RWPE2 (cell line): ENCODE measurements at regions not wholly inside any gene's neighbourhood (a gene's known extent, or its start where the extent isn't known, plus 50 kb on each side); places are given as distances from the start of the nearest gene placed in this dataset.
"Not testable (repeated sequence)": the region's sequence is repeated elsewhere in the genome, so short reads cannot be mapped to it uniquely, and the experiment has no call there.

ENCODE experiments used
- ATAC-seq: fragments of 200-7000 bp; cut with Tn5 transposase; 3 replicates; pipeline ENCODE4 v1.9.1; 2021; ENCODE audit warnings: low read depth
- DNase-seq: peaks from one replicate; pipeline ENCODE4 v3.0.0-alpha.2; 2020; ENCODE audit warnings: low spot score
- H3K27ac ChIP-seq: fragments of 450-650 bp; 2 replicates; pipeline ENCODE4 v1.5.1; 2017; ENCODE audit warnings: mild to moderate bottlenecking; ENCODE audit not compliant: poor library complexity, severe bottlenecking
- H3K27me3 ChIP-seq: fragments of 250-450 bp; sonication (Bioruptor Pico); 2 replicates; pipeline ENCODE4 v1.5.1; 2021; ENCODE audit warnings: mild to moderate bottlenecking, moderate library complexity; ENCODE audit not compliant: insufficient read depth, poor library complexity, severe bottlenecking
- H3K36me3 ChIP-seq: fragments of 250-450 bp; sonication (Bioruptor Pico); 2 replicates; pipeline ENCODE4 v1.5.1; 2020; ENCODE audit warnings: low read depth, mild to moderate bottlenecking, moderate library complexity
- H3K4me1 ChIP-seq: fragments of 250-450 bp; sonication (Bioruptor Pico); 2 replicates; pipeline ENCODE4 v1.5.1; 2021; ENCODE audit warnings: mild to moderate bottlenecking, moderate library complexity; ENCODE audit not compliant: insufficient read depth, poor library complexity, severe bottlenecking
- H3K4me3 ChIP-seq: fragments of 250-450 bp; sonication (Bioruptor Pico); 2 replicates; pipeline ENCODE4 v1.5.1; 2021; ENCODE audit warnings: mild to moderate bottlenecking, moderate library complexity; ENCODE audit not compliant: severe bottlenecking
- H3K9me3 ChIP-seq: fragments of 250-450 bp; sonication (Bioruptor Pico); 2 replicates; pipeline ENCODE4 v1.5.1; 2021; ENCODE audit warnings: mild to moderate bottlenecking, moderate library complexity; ENCODE audit not compliant: severe bottlenecking

- not testable (repeated sequence) for H3K4me3 ChIP-seq, H3K36me3 ChIP-seq, H3K27ac ChIP-seq, H3K4me1 ChIP-seq, DNase-seq, H3K9me3 ChIP-seq, H3K27me3 ChIP-seq
- peak; percentile 35; the same call in 2 of the 3 replicates for ATAC-seq
Measured at GRCh38 chr21:7626151-7626748, 2895.1 kb upstream of the TPTE start.
